Hematopoietic multipotent progenitor cell treated with erythropoietin and hydrocortisone succinate and interleukin-3 and kit ligand, for 8 days (in vitro differentiated cells): ENCODE measurements at regions not wholly inside any gene's neighbourhood (a gene's known extent, or its start where the extent isn't known, plus 50 kb on each side); places are given as distances from the start of the nearest gene placed in this dataset.

ENCODE experiments used
- DNase-seq: peaks from one replicate; pipeline ENCODE4 v3.0.0-alpha.2; 2015

DNA sequence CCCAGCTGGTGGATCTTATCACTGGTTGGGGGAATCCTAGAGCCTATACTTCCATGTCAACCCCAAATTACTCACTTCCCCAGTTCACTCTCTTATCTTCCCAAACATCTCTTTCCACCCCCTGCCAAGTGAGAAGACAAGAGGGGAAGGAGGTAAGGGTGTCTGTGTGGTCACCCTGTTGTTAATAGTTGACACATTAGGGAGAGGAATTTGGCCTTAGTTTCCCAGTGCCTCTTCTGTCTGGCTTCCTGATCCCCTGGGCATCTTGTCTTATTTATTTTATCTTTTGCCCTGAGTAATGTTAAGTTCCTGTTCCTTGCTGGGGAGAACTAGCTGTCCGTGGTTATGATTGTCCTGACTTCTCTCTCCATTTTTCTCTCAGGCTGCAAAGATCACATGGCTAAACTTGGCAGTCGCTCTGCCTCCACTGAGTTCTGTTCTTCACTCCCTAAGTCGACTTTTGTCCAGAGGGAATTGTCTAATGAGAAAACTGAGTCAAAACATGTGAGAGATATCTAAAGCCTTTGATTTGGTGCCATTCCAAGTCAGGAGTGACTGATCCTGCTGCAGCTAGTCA is 157.1 kb upstream of the SYT6 start:
- DNase-seq: no peak

DNA sequence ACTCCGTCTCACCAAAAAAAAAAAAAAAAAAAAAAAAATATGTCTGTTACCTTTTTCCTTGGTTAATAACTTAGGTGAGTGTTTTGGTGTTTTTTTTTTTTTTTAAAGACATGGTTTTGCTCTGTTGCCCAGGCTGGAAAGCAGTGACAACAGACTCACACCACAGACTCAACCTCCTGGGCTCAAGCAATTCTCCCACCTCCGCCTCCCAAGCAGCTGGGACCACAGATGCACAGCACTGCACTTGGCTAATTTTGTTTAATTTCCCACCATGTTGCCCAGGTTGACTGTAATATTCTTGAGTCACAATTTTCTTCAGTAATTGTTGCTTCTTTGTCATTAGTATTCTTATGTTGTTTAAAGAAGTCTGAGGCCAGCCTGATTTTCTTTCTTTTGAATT is 149.2 kb upstream of the SYT6 start:
- no peak for DNase-seq

DNA sequence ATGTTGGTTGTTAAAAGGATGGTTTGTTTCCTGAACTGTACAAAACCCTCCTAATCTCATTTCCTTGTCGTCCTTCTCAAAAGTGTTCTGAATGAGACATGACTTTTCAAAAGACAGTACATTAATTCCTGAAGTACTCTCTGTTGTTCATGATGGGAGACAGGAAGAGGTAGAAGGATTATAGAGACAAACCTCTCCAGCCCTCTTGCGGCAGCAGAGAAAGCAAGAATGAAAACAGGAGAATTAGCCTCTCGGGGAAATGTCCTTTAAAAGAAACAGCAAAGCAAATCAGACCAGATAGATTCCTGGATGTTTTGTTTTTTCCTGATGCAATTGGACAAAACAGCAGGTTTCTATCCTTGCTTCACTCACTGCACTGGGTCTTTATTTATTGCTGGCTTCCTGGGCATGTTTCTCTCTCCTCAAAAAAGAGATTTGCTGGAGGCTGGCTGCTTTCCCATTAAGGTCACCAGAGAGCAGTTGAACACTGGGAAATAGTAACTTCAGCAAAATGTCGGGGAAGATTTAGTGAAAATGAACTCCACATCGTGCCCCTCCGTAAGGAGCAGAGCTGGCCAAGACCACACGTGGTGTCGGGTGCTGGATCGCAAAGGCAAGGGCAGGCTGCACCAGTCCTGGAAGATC is 145.8 kb upstream of the SYT6 start:
- DNase-seq: no peak

DNA sequence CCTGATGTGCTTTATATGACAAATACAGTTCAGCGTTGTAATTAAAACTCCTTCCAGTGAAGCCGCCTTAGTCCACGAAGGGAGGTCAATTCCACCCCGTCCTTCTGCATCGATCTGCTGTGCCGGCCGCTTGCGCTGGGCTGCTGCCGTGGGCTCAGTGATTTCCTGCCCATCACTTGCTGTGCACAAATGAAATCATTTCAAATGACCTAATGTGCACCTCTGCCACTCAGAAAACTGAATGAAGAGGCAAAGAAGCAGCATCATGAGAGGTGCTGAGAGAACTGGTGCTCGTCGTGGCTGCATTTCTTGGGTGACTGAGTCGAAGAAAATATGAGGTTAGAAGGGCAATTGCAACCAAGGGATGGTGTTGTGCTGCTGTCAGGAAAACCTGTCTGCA is 144.3 kb upstream of the SYT6 start:
- no peak for DNase-seq

DNA sequence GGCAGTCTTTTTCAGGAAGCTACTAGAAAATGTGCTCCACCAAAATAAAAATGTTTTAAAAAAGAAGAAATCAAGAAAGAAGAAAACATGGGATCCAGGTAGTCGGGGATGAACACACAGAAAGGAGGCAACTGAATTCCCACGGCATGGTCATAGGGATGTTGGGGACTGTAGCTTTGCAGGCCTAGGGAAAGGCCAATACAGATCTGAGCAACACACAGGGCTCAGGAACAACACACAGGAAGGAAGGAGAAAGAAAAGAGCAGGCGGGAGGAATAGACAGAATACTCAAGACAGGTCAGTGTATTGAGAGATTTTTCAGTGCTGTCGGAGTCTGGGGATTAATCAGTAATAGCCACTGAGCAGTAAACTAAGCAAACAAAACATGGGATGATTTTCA is 142.7 kb upstream of the SYT6 start:
- DNase-seq: no peak

DNA sequence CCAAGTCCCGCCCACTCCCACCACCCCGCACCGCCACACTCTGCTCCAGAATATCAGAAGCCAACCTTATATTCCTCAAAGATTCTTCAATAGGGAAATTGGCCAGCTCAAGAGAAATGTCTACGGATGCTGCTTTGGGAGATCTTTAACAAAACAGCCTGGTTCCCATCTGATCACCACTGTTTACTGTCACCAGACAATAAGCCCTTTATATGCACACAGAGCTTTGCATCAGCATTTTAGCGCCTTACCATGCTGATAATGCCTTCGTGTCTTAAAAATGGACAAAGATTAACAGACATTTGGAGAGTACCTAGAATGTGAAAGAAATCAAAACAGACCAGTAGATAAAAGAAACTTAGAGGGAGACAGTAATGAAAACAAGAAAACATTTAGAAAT is 141.7 kb upstream of the SYT6 start:
- no peak for DNase-seq

DNA sequence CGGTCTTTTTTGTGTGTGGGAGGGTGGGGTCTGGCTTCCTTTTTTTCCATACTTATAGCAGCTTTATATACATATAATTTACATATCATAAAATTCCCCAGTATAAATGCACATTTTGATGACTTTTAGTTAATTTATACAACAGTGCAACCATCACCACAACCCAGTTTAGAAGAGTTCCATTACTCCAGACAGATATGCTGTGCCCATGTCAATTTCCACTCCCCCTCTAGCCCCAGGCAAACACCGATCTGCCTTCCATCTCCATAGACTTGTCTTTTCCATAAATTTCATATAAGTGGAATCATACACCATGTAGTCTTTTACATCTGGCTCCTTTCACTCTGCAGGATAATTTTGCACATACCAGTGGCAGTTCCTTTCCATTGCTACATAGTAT is 139.2 kb upstream of the SYT6 start:
- no peak for DNase-seq

DNA sequence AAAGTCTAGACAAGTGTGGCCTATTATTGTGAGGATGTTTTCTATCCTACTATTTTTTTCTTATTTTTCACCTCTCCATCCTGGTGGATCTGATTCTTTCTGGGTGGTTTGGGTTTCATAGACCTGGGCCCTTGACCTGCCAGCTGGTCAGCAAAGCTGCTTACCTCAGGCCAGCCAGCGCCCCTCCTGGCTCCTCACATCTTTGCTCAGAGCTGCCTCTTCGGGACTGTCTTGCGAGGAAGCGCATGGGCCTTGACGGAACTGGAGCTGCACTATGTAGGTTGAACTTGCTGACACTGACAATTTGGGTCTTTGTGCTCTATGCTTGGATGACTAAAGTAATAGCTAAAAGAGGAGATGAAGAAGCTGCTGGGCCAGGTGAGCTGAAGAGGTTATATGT is 138.5 kb upstream of the SYT6 start:
- no peak for DNase-seq

DNA sequence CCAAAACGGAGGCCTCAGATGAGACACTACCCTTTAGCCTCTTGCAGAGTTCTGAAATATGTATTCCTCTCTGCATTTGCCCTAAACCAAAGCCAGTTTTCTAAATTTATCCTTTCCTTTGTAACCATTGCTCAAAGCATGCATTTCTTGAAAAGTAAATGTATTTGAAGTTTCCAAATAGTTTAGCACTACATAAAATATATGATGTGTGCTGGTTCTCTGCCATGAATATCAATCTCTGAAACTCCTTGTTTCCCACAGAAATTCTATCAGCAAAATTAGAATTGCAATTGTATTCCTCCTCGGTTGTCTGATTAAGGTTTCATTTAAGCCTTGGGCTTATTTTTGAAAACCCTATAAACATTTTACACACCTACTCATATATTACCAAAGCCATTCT is 137.1 kb upstream of the SYT6 start:
- no peak for DNase-seq

DNA sequence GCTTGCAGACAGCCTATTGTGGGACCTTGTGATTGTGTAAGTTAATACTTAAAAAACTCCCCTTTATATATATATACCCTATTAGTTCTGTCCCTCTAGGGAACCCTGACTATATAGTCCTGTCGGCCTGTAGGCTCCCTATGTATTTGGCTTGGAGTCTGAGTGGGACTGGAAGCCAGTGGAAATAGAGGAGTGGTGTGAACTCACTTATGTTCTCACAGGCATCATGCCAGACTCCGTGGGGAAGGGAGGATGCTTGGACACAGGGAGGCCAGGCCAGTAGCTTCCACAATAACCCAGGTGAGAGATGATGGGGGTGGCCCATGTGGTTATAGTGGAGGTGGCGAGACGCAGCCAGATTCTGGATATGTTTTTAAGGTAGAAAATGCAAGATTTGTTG is 136.7 kb upstream of the SYT6 start:
- no peak for DNase-seq

DNA sequence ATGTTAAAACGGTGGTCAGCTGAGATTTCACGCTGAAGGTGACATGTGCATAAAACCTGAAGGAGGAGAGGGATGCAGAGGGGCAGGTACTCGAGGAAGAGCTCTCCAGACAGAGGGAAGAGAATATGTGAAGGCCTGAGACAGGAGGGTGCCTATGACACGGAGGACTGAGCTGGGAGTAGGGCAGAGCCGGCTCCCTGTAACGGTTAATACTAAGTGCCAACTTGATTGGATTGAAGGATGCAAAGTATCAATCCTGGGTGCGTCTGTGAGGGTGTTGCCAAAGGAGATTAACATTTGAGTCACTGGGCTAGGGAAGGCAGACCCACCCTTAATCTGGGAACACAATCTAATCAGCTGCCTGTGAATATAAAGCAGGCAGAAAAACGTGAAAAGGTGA is 136.2 kb upstream of the SYT6 start:
- DNase-seq: no peak

DNA sequence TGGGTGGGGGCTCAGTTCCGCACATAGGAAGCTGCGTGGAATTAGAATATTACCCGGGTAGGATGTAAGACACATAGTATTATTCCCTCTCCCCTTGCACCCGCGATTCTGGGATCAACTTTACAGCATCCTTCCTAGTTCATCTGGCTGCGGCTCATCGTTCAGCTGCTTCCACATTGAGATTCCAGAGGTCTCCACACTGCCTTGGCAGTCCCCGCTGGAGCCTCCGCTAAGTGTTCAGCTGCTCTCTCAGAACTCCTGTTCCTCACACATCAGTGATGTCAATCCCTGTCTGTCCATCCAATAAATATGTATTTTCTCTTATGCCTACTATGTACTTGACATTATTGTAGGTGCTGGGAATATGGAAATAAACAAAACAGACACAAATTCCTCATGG is 135.6 kb upstream of the SYT6 start:
- DNase-seq: no peak

DNA sequence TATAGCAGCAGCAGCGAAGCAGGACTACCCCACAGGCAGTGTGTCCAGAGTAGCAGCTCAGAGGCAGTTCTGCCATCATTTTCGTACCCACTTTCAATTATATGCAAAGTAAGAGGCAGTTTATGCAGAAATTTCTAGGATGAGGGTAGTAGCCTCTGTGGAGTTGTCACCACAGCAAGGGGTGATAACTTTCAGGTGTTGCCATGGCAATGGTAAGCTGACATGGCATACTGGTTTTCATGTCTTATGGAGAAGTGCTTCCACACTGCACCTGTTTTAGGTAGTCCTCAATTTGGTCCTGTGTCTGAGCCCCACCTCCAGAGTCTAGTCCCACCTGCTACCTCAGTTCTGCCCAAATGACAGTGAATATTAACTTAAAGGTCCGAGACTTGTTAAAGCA is 133.3 kb upstream of the SYT6 start:
- no peak for DNase-seq

DNA sequence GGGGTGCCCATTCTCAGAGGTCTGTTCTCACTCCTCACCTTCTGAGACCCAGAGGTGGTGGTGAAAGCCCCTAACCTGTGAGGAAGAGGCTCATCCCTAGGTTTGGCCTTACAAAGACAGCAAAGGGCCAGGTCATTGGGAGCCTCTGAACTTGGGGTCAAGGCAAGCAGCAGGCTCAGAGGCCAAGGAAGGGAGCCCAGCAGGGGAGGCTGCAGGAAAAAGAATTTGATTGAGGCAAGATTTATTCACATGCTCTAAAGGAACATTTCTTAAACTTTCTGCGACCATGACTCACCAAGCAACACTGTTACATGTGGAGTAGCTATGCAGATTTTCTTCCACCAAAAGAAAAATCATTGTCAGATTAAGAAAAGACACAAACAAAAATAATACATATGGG is 132.5 kb upstream of the SYT6 start:
- no peak for DNase-seq

DNA sequence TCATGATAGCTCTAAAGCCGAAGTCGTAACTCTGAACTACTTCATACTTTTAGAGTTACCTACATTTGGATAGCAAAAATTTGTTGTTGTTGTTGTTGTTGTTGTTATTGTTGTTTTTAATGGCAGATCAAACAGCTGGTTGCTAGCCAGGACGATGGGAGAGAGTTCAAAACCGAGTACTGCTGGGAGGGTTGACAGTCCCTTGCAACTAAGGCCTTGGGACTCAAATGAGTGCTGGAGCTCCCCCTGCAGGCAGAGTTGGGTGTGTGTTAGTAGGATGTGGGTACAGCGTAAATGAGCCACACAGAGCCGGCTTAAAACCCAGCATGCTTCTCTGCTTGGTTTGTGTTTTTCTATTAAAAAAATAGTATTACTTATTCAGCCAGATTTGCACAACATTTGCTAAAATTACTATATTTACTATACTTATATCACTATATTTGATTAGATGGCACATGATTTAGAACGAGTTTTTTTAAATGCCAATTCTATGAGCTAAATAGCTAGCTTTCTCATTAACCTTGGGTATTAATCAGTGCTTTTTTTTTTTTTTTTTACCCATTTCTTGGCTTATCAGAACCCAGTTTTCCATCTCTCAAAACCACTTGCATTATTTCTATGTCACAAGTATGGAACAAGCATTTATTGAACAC is 129.2 kb upstream of the SYT6 start:
- DNase-seq: peak; percentile 91

DNA sequence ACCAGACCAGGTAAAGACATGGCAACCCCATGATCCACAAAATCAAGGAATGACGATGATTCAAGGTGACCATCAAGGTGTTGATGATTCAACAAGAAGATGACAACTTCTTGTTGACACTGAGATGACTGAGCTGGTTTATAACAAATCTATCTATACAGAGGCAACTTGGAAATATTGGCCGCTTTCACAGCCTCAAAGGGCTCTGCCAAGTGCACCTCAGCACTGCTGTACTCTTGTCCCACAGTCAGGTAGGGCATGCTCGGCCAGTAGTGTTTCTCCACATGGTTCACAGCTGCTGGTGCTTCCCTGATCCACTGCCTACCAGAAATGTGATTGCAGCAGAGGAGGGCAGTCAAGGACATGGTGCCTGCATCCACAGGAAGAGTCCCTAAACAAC is 125.2 kb upstream of the SYT6 start:
- no peak for DNase-seq

DNA sequence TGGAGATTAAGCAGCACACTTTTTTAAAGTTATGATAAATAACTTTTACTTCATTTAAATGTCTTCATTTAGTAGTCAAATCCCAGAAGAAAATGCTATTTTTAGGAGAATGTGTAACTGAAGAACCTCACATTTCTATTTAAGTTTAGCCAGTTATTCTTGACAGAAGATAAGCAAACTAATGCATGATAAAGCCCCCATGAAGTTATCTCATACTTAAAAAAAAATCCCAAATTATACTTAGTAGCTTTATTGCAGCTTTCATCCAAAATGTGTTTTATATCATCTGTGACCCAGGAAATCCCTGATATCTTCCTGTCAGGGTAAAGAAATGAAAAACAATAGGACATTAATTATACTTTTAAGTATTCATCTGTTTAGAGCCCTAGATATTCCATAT is 124.8 kb upstream of the SYT6 start:
- DNase-seq: no peak

DNA sequence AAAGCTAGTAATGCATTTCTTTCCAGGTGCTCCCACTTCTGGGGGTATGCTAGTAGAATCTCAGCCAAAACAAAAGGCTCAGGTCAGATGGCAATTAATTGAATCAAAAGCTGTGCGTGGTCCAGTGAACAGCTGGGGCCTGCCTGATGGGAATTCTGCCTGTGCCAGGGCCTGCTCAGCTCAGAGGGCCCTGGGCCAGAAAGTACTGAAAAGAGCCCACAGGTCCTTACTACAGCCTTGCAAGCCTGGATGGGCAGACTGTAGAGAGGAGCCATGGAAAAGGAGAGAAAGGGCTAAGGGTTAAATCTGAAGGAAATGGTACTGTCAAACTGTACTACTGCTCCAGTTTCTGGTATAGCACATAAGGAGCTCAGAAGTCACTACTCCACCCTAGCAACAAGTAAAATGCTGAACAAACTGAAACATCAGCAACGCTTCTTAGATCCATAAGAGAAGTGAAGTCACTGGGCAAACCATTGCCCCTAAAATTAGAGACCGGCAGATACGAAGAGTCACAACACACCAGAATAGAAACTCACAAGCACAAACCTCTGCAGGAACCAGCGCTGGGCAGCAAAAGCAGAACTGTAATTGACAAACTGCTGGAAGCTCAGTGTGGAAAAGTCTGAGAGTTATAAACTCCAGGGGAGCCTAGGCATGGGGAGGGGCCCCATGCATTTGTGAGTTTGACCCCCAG is 121.1 kb upstream of the SYT6 start:
- DNase-seq: no peak

DNA sequence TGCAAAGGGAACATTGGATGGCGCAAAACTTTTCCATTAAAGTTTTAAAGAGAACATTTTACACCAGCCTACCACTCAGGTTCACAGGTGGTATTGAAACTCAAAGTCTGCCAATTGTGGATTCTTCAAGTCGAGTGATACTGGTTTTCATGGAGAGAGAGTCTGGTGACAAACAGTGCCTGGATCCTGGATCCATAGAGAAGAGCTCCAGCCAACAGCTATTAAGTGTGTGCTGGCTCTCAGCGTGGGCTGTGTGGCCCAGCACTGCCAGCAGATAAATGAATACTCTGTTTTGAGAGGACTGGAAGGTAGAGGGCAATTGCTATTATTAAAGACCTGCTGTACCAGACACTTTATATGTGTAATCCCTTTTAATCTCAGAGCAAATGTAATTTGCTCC is 118.9 kb upstream of the SYT6 start:
- no peak for DNase-seq

DNA sequence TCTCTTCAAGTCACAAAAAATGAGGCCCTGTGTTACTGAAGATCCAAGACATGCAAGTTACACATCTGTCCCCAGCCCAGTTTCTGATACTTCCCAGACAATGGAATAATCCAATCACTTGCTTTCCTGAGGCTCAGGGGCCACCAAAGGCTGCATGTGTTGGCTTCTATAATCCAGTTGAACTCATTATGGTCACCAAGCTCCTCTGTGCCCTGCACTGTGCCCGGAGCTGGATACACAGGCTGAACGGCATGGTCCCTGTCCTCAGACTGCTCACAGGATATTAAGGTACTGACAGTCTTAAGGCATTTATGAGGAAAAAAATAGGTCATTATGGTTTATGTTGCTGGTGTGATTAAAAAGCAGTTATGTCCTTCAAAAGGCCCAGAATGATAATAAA is 117.0 kb upstream of the SYT6 start:
- no peak for DNase-seq

DNA sequence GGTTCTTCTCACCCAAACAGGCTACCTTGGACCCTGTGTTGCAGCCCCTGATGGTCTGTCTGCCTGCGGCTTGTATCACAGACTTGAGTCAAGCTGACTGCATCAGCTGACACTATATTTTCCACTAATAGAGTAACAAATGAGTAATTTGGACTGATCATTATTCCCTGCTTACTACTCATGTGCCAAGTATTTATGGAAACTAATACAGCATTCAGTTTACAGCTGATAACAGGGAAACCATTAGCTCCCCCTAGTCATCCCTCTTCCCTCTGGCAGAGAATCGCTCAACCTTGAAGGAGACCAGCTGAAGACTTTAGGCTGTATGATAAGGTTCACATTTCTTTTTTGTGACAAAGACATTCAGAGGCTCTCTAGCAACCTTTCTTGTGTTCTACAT is 116.6 kb upstream of the SYT6 start:
- DNase-seq: no peak

DNA sequence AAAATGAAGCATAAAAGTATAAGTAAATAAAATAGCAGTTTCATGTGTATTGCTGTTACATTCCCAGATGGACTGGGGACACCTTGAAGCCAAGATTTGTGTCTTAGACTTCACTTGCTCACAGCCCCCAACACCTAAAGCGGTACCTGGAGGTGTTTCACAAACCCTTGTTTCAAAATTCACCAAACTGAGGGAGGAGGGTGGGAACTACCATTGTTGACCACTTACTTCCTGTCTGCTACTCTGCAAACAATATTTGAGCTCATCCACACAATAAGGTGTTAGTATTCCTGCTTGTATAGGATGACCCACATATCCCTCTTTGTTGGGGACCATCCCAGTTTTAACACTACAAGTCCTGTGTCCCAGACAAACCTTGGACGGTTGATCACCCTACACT is 115.9 kb upstream of the SYT6 start:
- DNase-seq: no peak

DNA sequence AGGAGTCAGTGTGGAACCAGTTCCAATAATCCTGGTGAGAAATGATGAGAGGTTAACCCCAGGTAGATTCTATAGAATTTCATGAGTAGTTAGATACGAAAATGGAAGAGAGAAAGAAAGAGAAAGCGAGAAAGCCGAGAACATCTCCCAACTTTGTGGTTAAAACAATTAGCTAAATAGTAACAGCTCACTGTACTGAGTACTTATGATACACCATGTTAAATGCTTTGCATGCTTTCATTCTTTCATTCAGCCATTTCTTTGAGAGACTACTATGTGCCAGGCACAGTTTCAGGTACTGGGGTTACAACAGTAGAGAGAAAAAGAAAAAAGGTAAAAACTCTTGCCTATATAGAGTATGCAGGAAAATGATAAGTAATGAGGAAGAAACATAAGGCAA is 109.7 kb upstream of the SYT6 start:
- DNase-seq: no peak

DNA sequence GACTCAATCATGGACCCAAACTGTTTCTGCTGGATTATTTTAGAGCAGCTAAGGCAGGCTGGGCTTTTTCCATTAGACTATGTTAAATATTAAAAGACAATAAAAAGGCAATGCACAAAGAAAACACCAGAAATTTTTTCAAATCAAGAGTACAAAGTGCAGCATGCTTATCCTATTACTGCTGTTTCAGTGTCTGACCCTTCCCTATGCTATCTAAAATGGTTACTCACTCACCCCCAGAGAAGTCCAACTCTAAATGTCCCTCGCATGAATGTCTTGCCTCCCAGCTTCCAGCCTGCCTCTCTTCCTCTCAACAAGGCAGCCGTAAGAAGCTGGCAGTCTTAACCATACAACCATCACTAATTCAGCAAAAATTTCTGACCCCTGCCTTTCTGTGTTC is 108.7 kb upstream of the SYT6 start:
- DNase-seq: no peak
